Panc1 (cell line): ENCODE measurements at regions not wholly inside any gene's neighbourhood (a gene's known extent, or its start where the extent isn't known, plus 50 kb on each side); places are given as distances from the start of the nearest gene placed in this dataset.

Experiments used
- ATAC-seq: fragments of 200-7000 bp; cut with Tn5 transposase; 2 replicates; pipeline ENCODE4 v1.9.1; 2020; ENCODE audit warnings: mild to moderate bottlenecking, moderate library complexity
- BruUV-seq: library from RNA; stranded (reverse); fragments of 400-500 nt; replicated peaks from 2 replicates; lab custom pipeline; 2021; lab: Mats Ljungman, UMichigan
- CTCF ChIA-PET: fragments of 300-600 bp; sonication (Branson Sonifier 250); formaldehyde crosslinking; loops from one replicate; lab custom pipeline; 2022; ENCODE audit warnings: antibody characterized with exemption; lab: Charles Lee
- POLR2A ChIA-PET: fragments of 300-600 bp; sonication (Branson Sonifier 250); formaldehyde crosslinking; loops from one replicate; lab custom pipeline; 2022; ENCODE audit warnings: antibody characterized with exemption; lab: Charles Lee
- DNase-seq: peaks from one replicate; pipeline ENCODE4 v3.0.0-alpha.2; 2010; ENCODE audit warnings: low read depth, low spot score
- H3K27ac ChIP-seq: 2 replicates; pipeline ENCODE4 v1.5.1; 2011; ENCODE audit warnings: mild to moderate bottlenecking, low read length, inconsistent platforms
- H3K27me3 ChIP-seq: fragments of 200-500 bp; sonication (Bioruptor generic); 2 replicates; pipeline ENCODE4 v1.6.0; 2014; ENCODE audit warnings: low read length, inconsistent platforms; ENCODE audit not compliant: control insufficient read depth, insufficient read depth
- H3K36me3 ChIP-seq: fragments of 200-500 bp; sonication (Bioruptor generic); 2 replicates; pipeline ENCODE4 v1.5.1; 2014; ENCODE audit warnings: inconsistent platforms, mild to moderate bottlenecking, low read length, moderate library complexity; ENCODE audit not compliant: control insufficient read depth, insufficient read depth
- H3K4me1 ChIP-seq: 2 replicates; pipeline ENCODE4 v1.5.1; 2011; ENCODE audit warnings: inconsistent platforms, mild to moderate bottlenecking, low read length, moderate library complexity; ENCODE audit not compliant: control insufficient read depth, insufficient read depth
- H3K4me3 ChIP-seq, 2 experiments: 2 replicates each; pipeline ENCODE4 v1.5.1; 2011 to 2012; ENCODE audit warnings: low read depth in 2 of 2, low read length in 2 of 2, mild to moderate bottlenecking in 2 of 2, inconsistent platforms in 1 of 2, moderate library complexity in 1 of 2
- H3K9me3 ChIP-seq: fragments of 200-500 bp; sonication (Bioruptor generic); 2 replicates; pipeline ENCODE4 v1.5.1; 2014; ENCODE audit warnings: low read depth, mild to moderate bottlenecking, inconsistent platforms, low read length, moderate library complexity; ENCODE audit not compliant: control insufficient read depth, insufficient read depth
- POLR2AphosphoS5 ChIP-seq: IDR thresholded peaks from 2 replicates; pipeline ENCODE4 v1.6.1; 2012; ENCODE audit warnings: mild to moderate bottlenecking, low read depth, low read length, moderate library complexity
- SIN3A ChIP-seq: IDR thresholded peaks from 2 replicates; pipeline ENCODE4 v1.6.1; 2012; ENCODE audit warnings: low read depth, mild to moderate bottlenecking, low read length, moderate library complexity, borderline replicate concordance; ENCODE audit not compliant: insufficient read depth
- TCF7L2 ChIP-seq: IDR thresholded peaks from 2 replicates; pipeline ENCODE4 v1.6.1; 2011; ENCODE audit warnings: mild to moderate bottlenecking, low read depth, low read length, inconsistent platforms
- in situ Hi-C: cut with HindIII; loops from 2 replicates; pipeline ENCODE4 v1.10.0; 2016; ENCODE audit warnings: low sequenced_read_pairs, low pct_unique_long_range_greater_than_20kb
- intact Hi-C: fragments of 100-400 bp; cut with micrococcal nuclease; formaldehyde crosslinking; loops from one replicate; pipeline ENCODE4 v1.10.0; 2022; ENCODE audit not compliant: unreplicated experiment
- TF ChIP-seq, protein P1 (sequence below): fragments of 450-650 bp; IDR thresholded peaks from 2 replicates; pipeline ENCODE4 v1.5.1; 2017; ENCODE audit warnings: mild to moderate bottlenecking
- TF ChIP-seq, protein P2 (sequence below), 2 experiments: IDR thresholded peaks; 2 replicates each; pipeline ENCODE4 v1.6.1; 2011 to 2012; ENCODE audit warnings: low read depth in 2 of 2, control low read depth in 1 of 2, low read length in 1 of 2, mild to moderate bottlenecking in 1 of 2, moderate library complexity in 1 of 2; ENCODE audit not compliant: insufficient read depth in 1 of 2

DNA sequence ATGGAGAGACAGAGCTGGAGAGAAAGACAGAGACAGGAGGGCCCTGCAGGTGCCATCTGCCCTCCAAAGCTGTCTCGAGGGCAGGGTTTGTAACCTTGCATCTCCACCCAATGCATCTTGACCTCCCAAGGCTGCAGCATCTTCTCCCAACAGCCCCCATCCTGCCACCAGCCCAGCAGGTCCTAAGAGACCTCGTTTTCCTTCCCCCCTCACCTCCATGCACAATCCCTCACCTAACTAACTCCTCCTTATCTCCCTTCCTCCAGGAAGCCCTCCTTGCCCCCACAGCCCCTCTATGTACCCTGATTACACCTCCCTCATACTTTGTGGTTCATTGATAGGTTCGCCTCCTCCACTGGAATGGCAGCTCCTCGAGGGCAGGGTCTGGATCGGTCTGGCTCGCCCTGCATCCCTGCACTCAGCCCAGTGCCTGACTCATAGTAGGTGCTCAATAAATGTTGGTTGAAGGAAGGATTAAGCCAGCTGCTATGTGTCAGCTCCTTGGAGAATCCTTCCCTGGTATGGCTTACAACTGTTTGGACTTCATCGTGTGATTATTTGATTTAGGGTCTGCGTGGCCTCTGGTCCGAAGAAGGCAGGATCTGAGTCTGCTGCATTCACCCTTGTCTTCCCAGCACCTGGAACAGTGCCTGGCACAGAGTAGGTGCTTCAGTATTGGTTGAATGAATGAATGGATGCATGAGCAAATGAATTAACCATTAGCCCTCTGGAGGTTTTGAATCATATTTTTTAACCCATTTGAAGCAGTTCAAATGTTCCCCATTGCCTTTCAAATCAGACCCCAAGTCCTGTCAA is 105.6 kb upstream of the PTPN1 start:
- Histone ChIP-seq H3K27me3 (no peaks in the 10 kb centered on the region), H3K4me3 (no peak overlapping the region), H3K36me3 (no peaks in the 10 kb centered on the region), H3K9me3 (no peaks in the 10 kb centered on the region), H3K27ac (no peak overlapping the region), H3K4me1 (peaks cover 9% of the 10 kb centered on the region)
- BruUV-seq, result no TSS peak
- ATAC-seq, result no peak
- no peak for DNase-seq
- CTCF ChIA-PET, result no interaction called here
- TF ChIP-seq TCF7L2 (no peak), SIN3A (no peak), POLR2AphosphoS5 (no peak)
- TF ChIP-seq, protein P1, sequence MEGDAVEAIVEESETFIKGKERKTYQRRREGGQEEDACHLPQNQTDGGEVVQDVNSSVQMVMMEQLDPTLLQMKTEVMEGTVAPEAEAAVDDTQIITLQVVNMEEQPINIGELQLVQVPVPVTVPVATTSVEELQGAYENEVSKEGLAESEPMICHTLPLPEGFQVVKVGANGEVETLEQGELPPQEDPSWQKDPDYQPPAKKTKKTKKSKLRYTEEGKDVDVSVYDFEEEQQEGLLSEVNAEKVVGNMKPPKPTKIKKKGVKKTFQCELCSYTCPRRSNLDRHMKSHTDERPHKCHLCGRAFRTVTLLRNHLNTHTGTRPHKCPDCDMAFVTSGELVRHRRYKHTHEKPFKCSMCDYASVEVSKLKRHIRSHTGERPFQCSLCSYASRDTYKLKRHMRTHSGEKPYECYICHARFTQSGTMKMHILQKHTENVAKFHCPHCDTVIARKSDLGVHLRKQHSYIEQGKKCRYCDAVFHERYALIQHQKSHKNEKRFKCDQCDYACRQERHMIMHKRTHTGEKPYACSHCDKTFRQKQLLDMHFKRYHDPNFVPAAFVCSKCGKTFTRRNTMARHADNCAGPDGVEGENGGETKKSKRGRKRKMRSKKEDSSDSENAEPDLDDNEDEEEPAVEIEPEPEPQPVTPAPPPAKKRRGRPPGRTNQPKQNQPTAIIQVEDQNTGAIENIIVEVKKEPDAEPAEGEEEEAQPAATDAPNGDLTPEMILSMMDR, result no peak
- TF ChIP-seq, protein P2, sequence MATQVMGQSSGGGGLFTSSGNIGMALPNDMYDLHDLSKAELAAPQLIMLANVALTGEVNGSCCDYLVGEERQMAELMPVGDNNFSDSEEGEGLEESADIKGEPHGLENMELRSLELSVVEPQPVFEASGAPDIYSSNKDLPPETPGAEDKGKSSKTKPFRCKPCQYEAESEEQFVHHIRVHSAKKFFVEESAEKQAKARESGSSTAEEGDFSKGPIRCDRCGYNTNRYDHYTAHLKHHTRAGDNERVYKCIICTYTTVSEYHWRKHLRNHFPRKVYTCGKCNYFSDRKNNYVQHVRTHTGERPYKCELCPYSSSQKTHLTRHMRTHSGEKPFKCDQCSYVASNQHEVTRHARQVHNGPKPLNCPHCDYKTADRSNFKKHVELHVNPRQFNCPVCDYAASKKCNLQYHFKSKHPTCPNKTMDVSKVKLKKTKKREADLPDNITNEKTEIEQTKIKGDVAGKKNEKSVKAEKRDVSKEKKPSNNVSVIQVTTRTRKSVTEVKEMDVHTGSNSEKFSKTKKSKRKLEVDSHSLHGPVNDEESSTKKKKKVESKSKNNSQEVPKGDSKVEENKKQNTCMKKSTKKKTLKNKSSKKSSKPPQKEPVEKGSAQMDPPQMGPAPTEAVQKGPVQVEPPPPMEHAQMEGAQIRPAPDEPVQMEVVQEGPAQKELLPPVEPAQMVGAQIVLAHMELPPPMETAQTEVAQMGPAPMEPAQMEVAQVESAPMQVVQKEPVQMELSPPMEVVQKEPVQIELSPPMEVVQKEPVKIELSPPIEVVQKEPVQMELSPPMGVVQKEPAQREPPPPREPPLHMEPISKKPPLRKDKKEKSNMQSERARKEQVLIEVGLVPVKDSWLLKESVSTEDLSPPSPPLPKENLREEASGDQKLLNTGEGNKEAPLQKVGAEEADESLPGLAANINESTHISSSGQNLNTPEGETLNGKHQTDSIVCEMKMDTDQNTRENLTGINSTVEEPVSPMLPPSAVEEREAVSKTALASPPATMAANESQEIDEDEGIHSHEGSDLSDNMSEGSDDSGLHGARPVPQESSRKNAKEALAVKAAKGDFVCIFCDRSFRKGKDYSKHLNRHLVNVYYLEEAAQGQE (IDR thresholded peaks at IDR 0.05; ENCODE audit: insufficient read depth in 1 of 2, low read depth in 2 of 2, low read length in 1 of 2), result no peak
- POLR2A ChIA-PET, result interaction anchor here (0.7 kb wide), 1 partner anchor 175 kb away, joined by 5 read pairs; no protein-coding TSS in a partner anchor
- intact Hi-C loops, result no loop called here
- in situ Hi-C loops, result no loop called here

DNA sequence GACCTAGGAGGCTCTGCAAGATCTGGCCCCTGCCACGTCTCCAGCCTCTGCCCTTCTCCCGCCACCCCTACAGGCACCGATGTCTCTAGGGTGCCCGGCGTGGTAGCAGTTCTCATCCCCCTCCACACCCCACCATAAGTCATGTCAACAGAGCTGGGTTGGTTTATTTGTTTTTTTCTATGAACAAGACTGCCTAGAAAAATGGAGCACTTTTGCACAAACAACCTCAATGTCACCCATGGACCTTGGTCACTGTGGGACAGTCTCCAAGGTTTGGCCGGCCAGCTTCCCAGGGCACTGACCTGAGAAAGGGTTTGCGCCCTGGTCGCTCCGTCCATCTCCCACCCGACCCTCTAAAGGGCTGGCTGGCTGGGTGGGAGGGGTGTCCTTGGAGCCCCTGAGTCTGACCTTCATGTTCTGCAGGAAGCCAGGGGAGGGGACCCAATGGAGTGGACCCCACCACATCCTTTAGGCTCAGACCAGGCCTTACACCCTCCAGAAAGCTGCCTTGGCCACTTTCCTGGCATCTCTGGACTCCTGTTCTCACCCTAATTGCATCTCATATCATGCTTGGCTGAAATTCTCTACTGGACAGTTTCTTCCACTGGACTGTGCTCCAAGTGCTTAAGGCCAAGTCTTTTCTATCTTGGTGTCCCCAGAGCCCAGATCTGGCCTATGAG is 104.8 kb upstream of the PTPN1 start:
- Histone ChIP-seq H3K36me3 (no peaks in the 10 kb centered on the region), H3K9me3 (no peaks in the 10 kb centered on the region), H3K4me1 (peaks cover 2% of the 10 kb centered on the region; the same call in 1 of the 2 replicates), H3K27ac (no peak overlapping the region), H3K27me3 (no peaks in the 10 kb centered on the region), H3K4me3 (no peak overlapping the region)
- intact Hi-C loops, result no loop called here
- DNase-seq (no peak), ATAC-seq (no peak)
- in situ Hi-C loops, result no loop called here
- TF ChIP-seq, protein P1, result no peak
- TF ChIP-seq TCF7L2, result no peak
- no peak for TF ChIP-seq POLR2AphosphoS5
- TF ChIP-seq SIN3A, result no peak
- TF ChIP-seq, protein P2 (IDR thresholded peaks at IDR 0.05; ENCODE audit: insufficient read depth in 1 of 2, low read depth in 2 of 2, low read length in 1 of 2), result no peak
- POLR2A ChIA-PET, result interaction anchor here (0.7 kb wide), 1 partner anchor 175 kb away, joined by 5 read pairs; no protein-coding TSS in a partner anchor
- no TSS peak for BruUV-seq
- CTCF ChIA-PET, result no interaction called here
